Esophagus squamous epithelium (tissue), 4 donors: ENCODE measurements at regions not wholly inside any gene's neighbourhood (a gene's known extent, or its start where the extent isn't known, plus 50 kb on each side); places are given as distances from the start of the nearest gene placed in this dataset.

Experiments
- POLR2A ChIP-seq, 4 donors: fragments of 450-650 bp; IDR thresholded peaks; one replicate each; pipeline ENCODE4 v1.6.1; 2017; ENCODE audit warnings: antibody characterized with exemption in 4 of 4, mild to moderate bottlenecking in 4 of 4, moderate library complexity in 3 of 4
- TF ChIP-seq, protein P1 (sequence below), 6 experiments: fragments of 450-650 bp in 4 of 6; fragments of 200-600 bp in 2 of 6; sonication (generic) in 2 of 6; IDR thresholded peaks; one replicate each; pipeline ENCODE4 v1.5.1; 2016 to 2019; ENCODE audit warnings: antibody characterized with exemption in 6 of 6, mild to moderate bottlenecking in 4 of 6, moderate library complexity in 4 of 6

DNA sequence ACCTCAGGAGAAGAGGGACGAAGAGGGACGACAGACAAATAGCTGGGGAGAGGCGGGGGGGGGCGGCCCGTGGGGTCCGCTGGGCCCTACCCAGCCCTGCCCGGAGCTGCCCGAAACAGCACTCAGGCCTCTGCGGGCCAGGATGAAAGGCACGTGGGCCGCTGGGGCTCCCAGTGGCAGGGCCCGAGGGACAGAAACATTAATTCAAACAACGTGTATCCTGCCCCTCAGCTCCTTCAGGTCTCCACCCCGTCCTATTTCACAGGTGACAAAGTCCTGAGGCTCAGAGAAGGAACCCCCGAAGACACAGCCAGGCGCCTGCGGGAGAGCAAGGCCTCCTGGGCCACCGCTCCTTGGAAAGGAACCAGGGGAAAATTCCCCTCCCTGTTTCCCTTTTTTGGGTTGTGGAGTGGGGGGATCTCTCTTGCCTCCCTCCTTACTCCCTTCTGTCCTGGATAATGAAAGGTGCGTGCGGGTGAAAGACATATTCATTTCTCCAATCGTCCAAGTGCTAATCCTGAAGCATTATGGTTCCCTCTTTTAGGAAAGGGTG is 93.3 kb downstream of the RNASET2 start:
- TF ChIP-seq, protein P1, sequence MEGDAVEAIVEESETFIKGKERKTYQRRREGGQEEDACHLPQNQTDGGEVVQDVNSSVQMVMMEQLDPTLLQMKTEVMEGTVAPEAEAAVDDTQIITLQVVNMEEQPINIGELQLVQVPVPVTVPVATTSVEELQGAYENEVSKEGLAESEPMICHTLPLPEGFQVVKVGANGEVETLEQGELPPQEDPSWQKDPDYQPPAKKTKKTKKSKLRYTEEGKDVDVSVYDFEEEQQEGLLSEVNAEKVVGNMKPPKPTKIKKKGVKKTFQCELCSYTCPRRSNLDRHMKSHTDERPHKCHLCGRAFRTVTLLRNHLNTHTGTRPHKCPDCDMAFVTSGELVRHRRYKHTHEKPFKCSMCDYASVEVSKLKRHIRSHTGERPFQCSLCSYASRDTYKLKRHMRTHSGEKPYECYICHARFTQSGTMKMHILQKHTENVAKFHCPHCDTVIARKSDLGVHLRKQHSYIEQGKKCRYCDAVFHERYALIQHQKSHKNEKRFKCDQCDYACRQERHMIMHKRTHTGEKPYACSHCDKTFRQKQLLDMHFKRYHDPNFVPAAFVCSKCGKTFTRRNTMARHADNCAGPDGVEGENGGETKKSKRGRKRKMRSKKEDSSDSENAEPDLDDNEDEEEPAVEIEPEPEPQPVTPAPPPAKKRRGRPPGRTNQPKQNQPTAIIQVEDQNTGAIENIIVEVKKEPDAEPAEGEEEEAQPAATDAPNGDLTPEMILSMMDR (IDR thresholded peaks at IDR 0.05): no peak
- TF ChIP-seq POLR2A (IDR thresholded peaks at IDR 0.05): no peak
